ENCODE measurements at regions not wholly inside any gene's neighbourhood (a gene's known extent, or its start where the extent isn't known, plus 50 kb on each side); places are given as distances from the start of the nearest gene placed in this dataset.

GRCh38 chr9:87123830-87124229 is 176.5 kb upstream of the GAS1 start:
- H3K27me3 ChIP-seq (replicated peaks; ENCODE audit: insufficient read depth): no peaks in the 10 kb centered on the region
- no peak overlapping the region for H3K27ac ChIP-seq
- no peaks in the 10 kb centered on the region for H3K9me3 ChIP-seq
- no peaks in the 10 kb centered on the region for H3K36me3 ChIP-seq
- peaks cover 12 to 42% of the 10 kb centered on the region in 2 donors for H3K4me1 ChIP-seq (ENCODE audit: control insufficient read depth in 1 of 2, low read depth in 2 of 2)
- H3K4me3 ChIP-seq: no peak overlapping the region
- no peak for TF ChIP-seq CTCF (IDR thresholded peaks at IDR 0.05)
- no peak for DNase-seq (ENCODE audit: low spot score)
- ATAC-seq (ENCODE audit: insufficient number of reproducible peaks, low FRiP score, low read depth): no peak

GRCh38 chr9:87125819-87126218 is 178.5 kb upstream of the GAS1 start:
- Histone ChIP-seq H3K9me3 (no peaks in the 10 kb centered on the region), H3K27ac (no peak overlapping the region), H3K4me3 (no peak overlapping the region), H3K4me1 (ENCODE audit: control insufficient read depth in 1 of 2, low read depth in 2 of 2) (peaks cover 3 to 22% of the 10 kb centered on the region in 2 donors), H3K36me3 (no peaks in the 10 kb centered on the region), H3K27me3 (replicated peaks; ENCODE audit: insufficient read depth) (no peaks in the 10 kb centered on the region)
- DNase-seq (ENCODE audit: low spot score): no peak
- TF ChIP-seq CTCF (IDR thresholded peaks at IDR 0.05): no peak
- no peak for ATAC-seq (ENCODE audit: insufficient number of reproducible peaks, low FRiP score, low read depth)

DNA sequence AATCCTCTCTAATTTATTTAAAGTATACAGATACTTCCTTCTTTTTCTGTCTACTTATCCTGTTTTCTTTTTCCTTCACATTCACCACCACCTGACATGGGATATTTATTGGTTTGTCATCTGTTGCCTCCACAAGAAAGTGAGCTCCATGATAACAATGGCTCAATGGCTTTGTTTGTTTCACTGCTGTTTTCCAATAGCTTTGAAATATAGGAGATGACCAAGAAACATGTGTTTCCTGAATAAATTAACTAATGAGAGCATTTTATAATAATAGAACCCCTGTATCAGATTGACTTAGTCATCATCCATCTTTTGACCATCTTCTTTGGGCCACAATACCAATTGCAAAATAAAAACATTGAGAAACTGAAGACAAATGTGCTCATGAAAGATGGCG is 180.2 kb upstream of the GAS1 start:
- TF ChIP-seq CTCF (IDR thresholded peaks at IDR 0.05): no peak
- H3K27ac ChIP-seq: no peak overlapping the region
- ATAC-seq (ENCODE audit: insufficient number of reproducible peaks, low FRiP score, low read depth): no peak

GRCh38 chr9:87127978-87128614 is 180.8 kb upstream of the GAS1 start:
- H3K9me3 ChIP-seq: no peaks in the 10 kb centered on the region
- DNase-seq (ENCODE audit: low spot score) (no peak), ATAC-seq (ENCODE audit: insufficient number of reproducible peaks, low FRiP score, low read depth) (no peak)
- no peak for TF ChIP-seq CTCF (IDR thresholded peaks at IDR 0.05)
- no peaks in the 10 kb centered on the region for H3K27me3 ChIP-seq (replicated peaks; ENCODE audit: insufficient read depth)
- H3K27ac ChIP-seq: no peak overlapping the region
- no peaks in the 10 kb centered on the region for H3K36me3 ChIP-seq
- H3K4me3 ChIP-seq: no peak overlapping the region
- peaks cover 3 to 5% of the 10 kb centered on the region in 2 donors for H3K4me1 ChIP-seq (ENCODE audit: control insufficient read depth in 1 of 2, low read depth in 2 of 2)

More for the DNA sequence above, 180.2 kb upstream of the GAS1 start:
- no peak overlapping the region for H3K4me3 ChIP-seq
- DNase-seq (ENCODE audit: low spot score): no peak
- H3K36me3 ChIP-seq: no peaks in the 10 kb centered on the region
- no peaks in the 10 kb centered on the region for H3K27me3 ChIP-seq (replicated peaks; ENCODE audit: insufficient read depth)
- H3K4me1 ChIP-seq (ENCODE audit: control insufficient read depth in 1 of 2, low read depth in 2 of 2): peaks cover 3 to 11% of the 10 kb centered on the region in 2 donors
- no peaks in the 10 kb centered on the region for H3K9me3 ChIP-seq

DNA sequence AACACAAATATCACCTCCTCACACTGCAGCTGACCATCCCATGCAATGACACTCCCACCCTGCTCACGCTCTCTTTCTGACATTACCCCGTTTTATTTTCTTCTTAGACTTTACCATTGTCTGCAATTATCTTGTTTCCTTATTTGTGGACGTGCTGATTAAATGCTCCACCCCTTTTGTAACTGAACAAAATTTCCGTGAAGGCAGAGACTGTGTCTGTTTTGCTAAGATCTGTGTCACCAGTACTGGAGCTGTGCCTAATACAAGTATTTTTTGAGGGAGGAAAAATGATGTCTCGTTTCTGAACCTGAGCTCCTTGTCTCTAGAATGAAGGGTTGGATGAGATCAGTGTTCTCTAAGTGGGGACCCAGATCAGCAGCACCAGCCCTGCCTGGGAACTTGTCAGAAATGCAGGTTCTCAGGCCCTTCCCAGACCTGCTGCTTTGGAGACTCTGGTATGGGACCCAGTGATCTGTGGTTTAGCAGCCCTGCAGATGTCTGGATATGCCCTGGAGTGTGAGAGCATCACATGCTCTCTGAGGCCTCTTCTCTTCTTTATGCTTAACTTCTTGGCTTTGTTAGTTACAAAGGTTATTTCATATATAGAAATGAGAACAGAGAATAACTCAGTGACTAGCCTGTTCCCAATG is 181.7 kb upstream of the GAS1 start:
- H3K27me3 ChIP-seq (replicated peaks; ENCODE audit: insufficient read depth): no peaks in the 10 kb centered on the region
- no peak for TF ChIP-seq CTCF (IDR thresholded peaks at IDR 0.05)
- DNase-seq (ENCODE audit: low spot score) (no peak), ATAC-seq (ENCODE audit: insufficient number of reproducible peaks, low FRiP score, low read depth) (no peak)
- H3K36me3 ChIP-seq: no peaks in the 10 kb centered on the region
- H3K27ac ChIP-seq: no peak overlapping the region
- H3K9me3 ChIP-seq: no peaks in the 10 kb centered on the region
- no peaks in the 10 kb centered on the region for H3K4me1 ChIP-seq (ENCODE audit: control insufficient read depth in 1 of 2, low read depth in 2 of 2)
- H3K4me3 ChIP-seq: no peak overlapping the region
